Dedifferentiated amniotic fluid mesenchymal stem cell (primary cell): ENCODE measurements at regions not wholly inside any gene's neighbourhood (a gene's known extent, or its start where the extent isn't known, plus 50 kb on each side); places are given as distances from the start of the nearest gene placed in this dataset.
"Not testable (repeated sequence)": the region's sequence is repeated elsewhere in the genome, so short reads cannot be mapped to it uniquely, and the experiment has no call there.

ENCODE experiments used
- DNase-seq: peaks from one replicate; pipeline ENCODE4 v3.0.0-alpha.2; 2016; ENCODE audit errors: extremely low spot score

GRCh38 chr11:81574301-81574700 lies 1159.4 kb downstream of the FAM181B start:
- DNase-seq = no peak

DNA sequence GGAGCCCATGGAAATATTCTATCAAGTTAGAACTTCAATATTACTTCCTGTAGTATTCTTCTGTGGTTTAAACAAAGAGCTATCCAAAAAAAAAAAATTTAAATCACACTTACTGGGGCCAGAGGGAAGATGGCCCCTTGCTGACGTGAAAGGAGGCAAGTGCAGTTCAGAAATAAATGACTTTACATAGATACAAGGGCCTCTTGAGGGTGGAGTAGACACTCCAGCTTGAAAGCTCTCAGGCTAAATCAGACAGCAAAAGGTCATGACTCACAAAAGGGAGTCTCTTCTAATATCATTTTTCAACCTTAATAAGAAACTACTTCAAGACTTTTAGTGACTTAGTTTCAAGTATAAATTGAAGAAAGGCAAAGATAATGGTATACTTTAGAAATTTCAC lies 1160.3 kb downstream of the FAM181B start:
- DNase-seq = no peak

DNA sequence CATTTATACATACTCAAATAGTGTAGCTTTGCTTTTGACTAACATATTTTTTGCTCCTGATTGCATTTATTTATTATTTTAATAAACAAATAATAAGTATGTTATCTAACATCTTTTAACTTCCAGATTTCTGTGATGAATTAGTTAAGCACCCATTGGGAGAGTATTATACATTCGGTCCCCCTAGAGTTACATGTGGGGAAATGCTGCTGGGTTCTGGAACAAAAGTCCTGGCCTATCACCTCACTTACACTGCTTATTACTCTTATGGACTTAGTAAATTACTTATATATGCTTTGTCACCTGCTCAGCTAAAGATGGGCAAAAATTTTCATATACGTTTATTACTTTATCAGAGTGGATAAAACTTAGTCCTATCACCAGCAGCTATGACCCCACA lies 1163.0 kb downstream of the FAM181B start:
- DNase-seq = no peak

DNA sequence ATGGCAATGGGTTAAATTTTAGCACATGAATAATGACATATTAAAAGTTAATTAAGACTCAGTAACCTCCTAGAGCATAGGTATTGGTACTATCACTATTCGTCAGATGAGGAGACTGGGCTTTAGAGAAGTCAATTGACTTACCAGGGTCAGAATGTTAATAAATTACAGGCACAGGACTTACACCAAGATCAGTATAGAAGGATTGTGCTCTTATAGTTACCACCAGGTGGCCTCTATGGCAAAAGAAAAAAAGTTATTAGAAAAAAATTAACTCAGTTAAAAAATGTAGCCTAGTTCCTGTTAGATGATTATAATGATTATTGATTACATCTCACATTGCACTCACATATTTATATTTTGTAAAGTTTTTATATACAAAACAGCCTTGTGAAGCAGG lies 1163.7 kb downstream of the FAM181B start:
- DNase-seq = no peak

DNA sequence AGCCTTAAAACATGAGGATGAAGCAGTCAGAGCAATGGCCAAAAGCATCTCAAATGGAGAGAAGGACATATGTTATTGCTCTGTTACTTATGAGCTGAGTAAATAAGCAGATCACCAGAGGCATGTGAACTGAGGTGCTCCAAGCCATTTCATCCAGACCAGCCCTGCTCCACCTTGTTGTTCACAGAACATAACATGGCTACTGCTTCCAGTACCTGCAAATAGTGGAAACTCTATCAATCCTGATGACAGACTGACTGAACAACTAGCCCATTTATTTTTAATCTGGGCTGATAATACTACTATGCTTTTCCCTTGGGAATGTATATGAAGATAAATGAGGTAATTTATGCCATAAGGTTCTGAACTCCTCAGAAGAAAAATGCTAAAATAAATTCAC lies 1164.7 kb downstream of the FAM181B start:
- DNase-seq = no peak

GRCh38 chr11:81548123-81548522 lies 1185.5 kb downstream of the FAM181B start:
- no peak for DNase-seq

- DNase-seq = not testable (repeated sequence)
Measured at GRCh38 chr11:81539806-81540205, 1193.9 kb downstream of the FAM181B start.

- DNase-seq = no peak
Measured at GRCh38 chr11:81515566-81515965, 1218.1 kb downstream of the FAM181B start.

GRCh38 chr11:81497202-81497804 lies 1236.4 kb downstream of the FAM181B start:
- no peak for DNase-seq

DNA sequence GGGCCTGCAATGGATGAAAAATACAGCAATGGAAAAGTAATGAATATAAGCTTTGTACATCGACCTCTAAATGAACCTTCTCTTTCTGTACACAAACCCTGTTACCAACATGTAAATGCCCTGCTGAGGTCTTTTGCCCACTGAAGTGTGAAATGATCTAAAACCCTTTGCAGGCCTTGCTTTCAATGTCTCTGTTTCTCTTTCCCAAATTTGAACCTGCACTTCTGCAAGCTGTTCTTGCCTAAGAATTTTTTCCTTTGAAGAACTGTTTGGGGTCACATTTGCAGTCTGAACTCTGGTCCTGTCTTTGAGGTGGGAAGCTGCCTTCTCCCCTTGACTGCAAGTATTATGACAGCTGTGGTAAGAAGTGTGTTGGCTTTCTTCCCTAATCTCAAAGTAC lies 1237.1 kb downstream of the FAM181B start:
- no peak for DNase-seq

DNA sequence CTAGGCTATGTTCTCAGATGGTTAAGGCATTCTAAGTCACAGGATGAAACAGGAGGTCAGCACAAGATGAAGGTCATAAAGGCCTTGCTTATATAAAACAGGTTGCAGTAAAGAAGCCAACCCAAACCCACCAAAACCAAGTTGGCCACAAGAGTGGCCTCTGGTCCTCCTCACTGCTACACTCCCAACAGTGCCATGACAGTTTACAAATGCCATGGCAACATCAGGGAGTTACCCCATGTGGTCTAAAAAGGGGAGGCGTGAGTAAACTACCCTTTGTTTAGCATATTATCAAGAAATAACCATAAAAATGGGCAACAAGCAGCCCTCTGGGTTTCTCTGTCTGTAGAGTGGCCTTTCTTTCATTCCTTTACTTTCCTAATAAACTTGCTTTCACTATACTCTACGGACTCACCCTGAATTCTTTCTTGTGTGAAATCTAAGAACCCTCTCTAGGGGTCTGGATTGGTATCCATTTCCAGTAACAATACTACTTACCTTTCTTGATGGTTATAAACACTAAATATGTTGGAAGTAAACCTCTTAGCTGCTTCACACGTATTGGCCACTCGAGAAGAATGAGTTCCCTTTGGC lies 1237.9 kb downstream of the FAM181B start:
- no peak for DNase-seq

DNA sequence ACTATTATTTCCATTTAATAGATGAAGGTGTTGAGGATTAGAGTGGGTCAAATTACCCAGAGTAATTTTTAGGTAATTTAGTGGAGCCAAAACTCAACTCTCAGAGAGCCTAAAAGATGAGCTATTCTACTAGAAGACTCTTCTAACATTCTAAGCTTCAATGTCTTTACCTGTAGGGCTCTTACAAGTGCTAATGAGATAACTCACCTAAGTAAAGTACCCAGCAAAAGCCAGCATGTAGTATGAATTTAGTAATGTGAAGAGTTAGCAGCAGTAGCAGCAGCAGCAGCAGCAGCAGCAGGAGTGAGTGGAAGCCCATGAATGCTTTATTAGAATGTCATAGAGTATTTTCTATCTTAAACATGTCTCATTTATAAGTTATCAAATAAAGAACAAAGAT lies 1239.2 kb downstream of the FAM181B start:
- DNase-seq = no peak

DNA sequence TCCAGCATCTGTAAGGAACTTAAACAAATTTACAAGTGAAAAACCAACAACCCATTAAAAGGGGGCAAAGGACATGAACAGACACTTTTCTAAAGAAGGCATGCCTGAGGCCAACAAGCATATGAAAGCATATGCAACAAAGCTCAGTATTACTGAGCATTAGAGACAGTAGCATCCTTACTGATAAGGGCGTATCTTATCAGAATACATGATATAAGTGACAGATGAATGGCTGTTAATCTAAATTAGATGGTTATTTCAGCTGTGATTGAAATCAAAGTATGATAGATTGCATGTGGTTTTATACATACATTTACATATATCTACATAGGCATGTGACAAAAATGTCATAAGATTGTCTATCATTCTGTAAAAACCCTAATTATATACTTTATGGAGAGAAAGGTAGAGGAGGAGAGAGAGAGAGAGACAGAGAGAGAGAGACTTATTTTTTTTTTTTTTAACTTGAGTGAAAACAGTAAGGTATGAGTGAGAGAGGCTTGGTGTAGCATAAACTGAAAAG lies 1240.7 kb downstream of the FAM181B start:
- no peak for DNase-seq

DNA sequence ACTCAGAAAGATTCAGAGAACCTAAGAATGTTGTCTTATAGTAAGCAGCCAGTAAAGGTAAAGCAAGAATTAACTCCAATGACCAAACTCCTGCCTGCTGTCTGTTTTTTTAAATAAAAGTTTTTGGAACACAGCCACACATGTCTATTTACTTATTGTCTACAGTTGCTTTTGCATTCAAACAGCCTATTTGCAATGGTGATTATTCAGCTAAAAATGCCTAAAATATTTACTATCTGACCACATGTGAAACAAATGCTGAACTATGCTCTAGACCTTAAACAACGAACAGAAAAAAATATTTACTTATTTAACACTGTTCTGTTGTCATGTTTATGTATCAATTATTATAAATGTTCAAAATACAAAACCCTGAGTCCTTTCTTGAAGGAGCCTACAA lies 1246.6 kb downstream of the FAM181B start:
- no peak for DNase-seq

DNA sequence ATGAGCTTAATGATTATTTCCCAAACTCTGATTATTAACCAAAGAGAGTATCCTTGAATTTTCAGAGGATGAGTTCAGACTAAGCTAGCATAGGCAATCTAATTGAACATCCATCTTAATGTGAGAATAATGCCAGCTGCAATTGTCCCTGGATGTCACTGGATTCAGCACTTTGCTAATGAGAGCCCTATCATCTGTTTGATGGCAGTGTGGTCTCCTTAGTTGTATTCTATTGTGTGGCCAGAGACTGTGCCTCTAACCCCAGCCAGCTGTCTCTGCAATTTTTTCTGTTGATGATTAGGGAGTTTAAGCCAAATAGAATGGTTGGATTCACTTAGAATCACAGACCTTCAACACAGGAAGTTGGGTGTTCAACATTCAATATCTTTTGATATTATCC lies 1249.5 kb downstream of the FAM181B start:
- DNase-seq = no peak

DNA sequence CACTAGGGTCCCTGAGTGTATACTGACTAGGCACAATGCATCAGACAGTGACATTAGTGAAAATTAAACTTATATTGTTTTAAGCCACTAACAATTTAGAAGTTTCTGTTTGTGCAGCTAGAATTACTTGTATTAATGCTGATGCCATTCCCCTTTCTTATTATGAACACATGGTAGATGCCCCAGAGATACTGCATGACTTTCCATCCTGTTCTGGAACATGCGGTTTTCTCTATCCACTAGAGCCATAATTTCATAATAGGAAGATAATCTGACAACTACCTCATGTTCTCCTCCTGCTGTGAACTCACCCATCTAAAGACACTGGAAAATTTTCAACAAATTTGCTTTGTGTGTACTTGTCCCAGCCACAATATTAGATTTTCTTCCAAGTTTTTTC lies 1256.4 kb downstream of the FAM181B start:
- DNase-seq = no peak

DNA sequence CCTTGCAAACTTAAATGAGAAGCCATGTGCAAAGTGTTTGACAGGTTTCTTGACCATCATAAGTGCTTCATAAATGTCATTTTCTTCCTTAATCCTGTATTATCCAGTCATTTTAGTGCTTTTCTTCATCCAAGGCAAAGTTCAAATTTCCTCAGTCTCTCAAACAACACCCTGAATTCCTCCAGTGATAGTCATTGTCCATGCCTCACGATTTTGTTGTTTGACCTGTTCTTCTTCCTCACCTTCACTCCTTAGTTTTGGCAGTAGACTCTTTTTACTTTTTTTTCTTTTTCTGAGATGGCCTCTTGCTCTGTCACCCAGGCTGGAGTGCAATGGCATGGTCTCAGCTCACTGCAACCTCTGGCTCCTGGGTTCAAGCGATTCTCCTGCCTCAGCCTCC lies 1257.3 kb downstream of the FAM181B start:
- DNase-seq = no peak

DNA sequence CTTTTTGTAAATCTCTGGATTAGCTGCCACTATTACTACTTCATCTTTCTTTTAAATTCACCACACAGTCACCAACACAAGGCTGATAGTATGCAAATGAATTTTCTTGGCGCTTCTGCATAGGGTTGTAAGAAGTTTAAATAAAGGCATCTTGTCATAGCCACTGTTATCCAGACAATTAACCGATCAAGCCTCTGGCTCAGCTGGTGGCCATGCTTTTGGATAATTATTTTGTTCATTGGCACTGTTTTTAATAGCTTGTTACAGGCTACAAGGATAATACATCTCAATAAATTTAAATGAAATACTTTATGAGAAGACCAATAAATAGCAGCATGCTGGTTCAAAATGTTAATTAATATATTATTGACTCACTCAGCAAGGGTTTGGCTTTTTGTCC lies 1261.0 kb downstream of the FAM181B start:
- DNase-seq = no peak

DNA sequence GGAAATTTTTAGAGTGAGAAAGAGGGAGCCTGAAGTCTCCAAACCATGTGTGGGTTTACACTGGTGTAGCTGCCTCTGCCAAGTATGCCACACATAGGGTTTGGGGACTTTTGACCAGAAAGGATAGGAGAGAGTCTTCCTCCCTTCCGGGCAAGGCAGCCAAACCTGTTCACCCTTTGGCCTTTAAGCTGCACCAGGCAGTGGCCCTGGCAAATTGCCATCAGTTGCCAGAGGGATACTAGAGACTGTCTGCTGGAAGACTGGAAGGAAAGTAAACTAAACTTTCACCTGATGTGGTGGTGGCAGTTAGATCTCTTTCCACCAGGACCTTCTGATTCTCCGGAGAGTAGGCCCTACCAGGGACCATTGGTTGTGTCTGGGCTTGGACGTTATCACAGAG lies 1263.2 kb downstream of the FAM181B start:
- no peak for DNase-seq

DNA sequence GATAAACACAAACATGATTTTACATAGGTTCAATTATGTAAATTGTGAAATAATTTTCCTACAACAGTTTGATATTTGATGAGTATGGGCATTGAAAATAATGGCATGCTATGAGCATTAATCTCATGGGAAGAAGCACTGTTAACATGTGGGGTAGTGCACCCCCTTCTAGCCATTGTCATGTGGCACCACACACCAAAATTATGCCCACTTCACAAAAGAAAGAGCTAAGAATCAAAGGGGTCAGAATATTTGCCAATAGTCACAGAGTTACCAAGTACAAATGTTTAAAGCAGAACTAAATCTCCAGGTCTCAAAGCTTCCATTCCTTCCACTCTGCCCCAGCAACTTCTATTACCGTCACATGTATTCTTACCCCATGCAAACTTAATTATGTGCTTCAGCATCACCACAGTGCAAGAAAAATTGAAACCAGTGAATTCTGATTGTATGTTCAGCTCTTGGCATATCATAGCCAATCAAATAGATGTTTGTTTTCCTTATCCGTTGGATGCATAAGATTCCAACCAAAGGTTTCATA lies 1273.8 kb downstream of the FAM181B start:
- no peak for DNase-seq

- no peak for DNase-seq
Measured at GRCh38 chr11:81449588-81450156, 1284.0 kb downstream of the FAM181B start.

GRCh38 chr11:81444297-81444696 lies 1289.4 kb downstream of the FAM181B start:
- no peak for DNase-seq

DNA sequence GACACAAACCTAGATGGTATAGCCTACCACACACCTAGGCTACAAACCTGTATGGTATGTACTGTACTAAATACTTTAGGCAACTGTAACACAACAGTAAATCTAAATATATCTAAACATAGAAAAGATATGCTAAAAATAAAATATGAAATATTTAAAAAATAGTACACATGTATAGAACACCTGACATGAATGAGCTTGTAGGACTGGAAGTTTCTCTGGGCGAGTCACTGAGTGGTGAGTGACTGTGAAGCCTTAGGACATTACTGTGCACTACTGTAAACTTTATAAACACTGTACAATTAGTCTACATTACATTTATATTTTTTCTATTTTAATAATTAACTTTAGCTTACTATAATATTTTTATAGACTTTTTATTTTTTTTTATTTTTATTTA lies 1301.3 kb downstream of the FAM181B start:
- no peak for DNase-seq
